Vagina (tissue), 2 donors: ENCODE measurements at regions not wholly inside any gene's neighbourhood (a gene's known extent, or its start where the extent isn't known, plus 50 kb on each side); places are given as distances from the start of the nearest gene placed in this dataset.

Experiments used
- DNase-seq, 2 donors: peaks; one replicate each; pipeline ENCODE4 v3.0.0-alpha.2; 2017; ENCODE audit errors: extremely low spot score in 2 of 2
- H3K27ac ChIP-seq: fragments of 200-600 bp; sonication (generic); one replicate; pipeline ENCODE4 v1.5.1; 2019
- H3K27me3 ChIP-seq: fragments of 200-600 bp; sonication (generic); one replicate; pipeline ENCODE4 v1.5.1; 2019
- H3K36me3 ChIP-seq, 2 donors: fragments of 200-600 bp; sonication (generic); one replicate each; pipeline ENCODE4 v1.5.1; 2017 to 2019
- H3K4me1 ChIP-seq: fragments of 200-600 bp; sonication (generic); one replicate; pipeline ENCODE4 v1.5.1; 2019
- H3K4me3 ChIP-seq, 2 donors: fragments of 200-600 bp; sonication (generic); 1 replicate in 1 of 2; 2 replicates in 1 of 2; pipeline ENCODE4 v1.5.1; 2016 to 2019
- H3K9me3 ChIP-seq: fragments of 200-600 bp; sonication (generic); one replicate; pipeline ENCODE4 v1.5.1; 2019
- CTCF ChIP-seq, 3 experiments: fragments of 450-650 bp in 2 of 3; fragments of 200-600 bp in 1 of 3; sonication (generic) in 1 of 3; IDR thresholded peaks; one replicate each; pipeline ENCODE4 v1.5.1; 2017 to 2019; ENCODE audit warnings: antibody characterized with exemption in 3 of 3, mild to moderate bottlenecking in 2 of 3, moderate library complexity in 2 of 3
- POLR2A ChIP-seq, 2 donors: fragments of 450-650 bp; IDR thresholded peaks; one replicate each; pipeline ENCODE4 v1.6.1; 2017; ENCODE audit warnings: antibody characterized with exemption in 2 of 2, mild to moderate bottlenecking in 2 of 2, moderate library complexity in 2 of 2
- POLR2AphosphoS5 ChIP-seq, 2 donors: sonication (generic); formaldehyde crosslinking; IDR thresholded peaks; one replicate each; pipeline ENCODE4 v1.9.0; 2017; ENCODE audit warnings: antibody characterized with exemption in 2 of 2, mild to moderate bottlenecking in 2 of 2, low read depth in 1 of 2; ENCODE audit not compliant: insufficient read depth in 1 of 2
- intact Hi-C: fragments of 100-400 bp; cut with DNase I; formaldehyde crosslinking; loops from one replicate; pipeline ENCODE4 v1.15.1; 2023

GRCh38 chr1:5758000-5758858, 234.0 kb downstream of the NPHP4 start:
- no peak overlapping the region for H3K4me3 ChIP-seq
- H3K27ac ChIP-seq: no peak overlapping the region
- intact Hi-C loops: no loop called here
- H3K36me3 ChIP-seq: no peaks in the 10 kb centered on the region
- H3K4me1 ChIP-seq: no peaks in the 10 kb centered on the region
- DNase-seq: no peak
- TF ChIP-seq CTCF (IDR thresholded peaks at IDR 0.05) (no peak), POLR2AphosphoS5 (IDR thresholded peaks at IDR 0.05; ENCODE audit: insufficient read depth in 1 of 2, low read depth in 1 of 2) (no peak), POLR2A (IDR thresholded peaks at IDR 0.05) (no peak)
- H3K9me3 ChIP-seq: no peaks in the 10 kb centered on the region
- no peaks in the 10 kb centered on the region for H3K27me3 ChIP-seq

- no peaks in the 10 kb centered on the region for H3K27me3 ChIP-seq
- DNase-seq: no peak
- H3K9me3 ChIP-seq: no peaks in the 10 kb centered on the region
- no peak for TF ChIP-seq POLR2A (IDR thresholded peaks at IDR 0.05)
- TF ChIP-seq POLR2AphosphoS5 (IDR thresholded peaks at IDR 0.05; ENCODE audit: insufficient read depth in 1 of 2, low read depth in 1 of 2): no peak
- TF ChIP-seq CTCF (IDR thresholded peaks at IDR 0.05): no peak
- intact Hi-C loops: no loop called here
- H3K27ac ChIP-seq: no peak overlapping the region
- H3K4me1 ChIP-seq: no peaks in the 10 kb centered on the region
- no peaks in the 10 kb centered on the region for H3K36me3 ChIP-seq
- no peak overlapping the region for H3K4me3 ChIP-seq
Measured at GRCh38 chr1:5757187-5757805, 234.9 kb downstream of the NPHP4 start.

- TF ChIP-seq POLR2AphosphoS5 (IDR thresholded peaks at IDR 0.05; ENCODE audit: insufficient read depth in 1 of 2, low read depth in 1 of 2): no peak
- no peak for TF ChIP-seq CTCF (IDR thresholded peaks at IDR 0.05)
- TF ChIP-seq POLR2A (IDR thresholded peaks at IDR 0.05): no peak
- intact Hi-C loops: no loop called here
- DNase-seq: no peak
- Histone ChIP-seq H3K36me3 (no peaks in the 10 kb centered on the region), H3K27ac (no peak overlapping the region), H3K4me3 (no peak overlapping the region), H3K4me1 (no peaks in the 10 kb centered on the region), H3K9me3 (no peaks in the 10 kb centered on the region), H3K27me3 (no peaks in the 10 kb centered on the region)
Measured at GRCh38 chr1:5756434-5757186, 235.6 kb downstream of the NPHP4 start.

- Histone ChIP-seq H3K4me1 (no peaks in the 10 kb centered on the region), H3K27ac (no peak overlapping the region), H3K27me3 (no peaks in the 10 kb centered on the region), H3K4me3 (no peak overlapping the region), H3K36me3 (no peaks in the 10 kb centered on the region), H3K9me3 (no peaks in the 10 kb centered on the region)
- DNase-seq: no peak
- TF ChIP-seq CTCF (IDR thresholded peaks at IDR 0.05): no peak
- TF ChIP-seq POLR2A (IDR thresholded peaks at IDR 0.05): no peak
- TF ChIP-seq POLR2AphosphoS5 (IDR thresholded peaks at IDR 0.05; ENCODE audit: insufficient read depth in 1 of 2, low read depth in 1 of 2): no peak
- intact Hi-C loops: no loop called here
Measured at GRCh38 chr1:5755552-5756125, 236.6 kb downstream of the NPHP4 start.
